Left ventricle myocardium inferior (tissue), 1 donor: ENCODE measurements at regions not wholly inside any gene's neighbourhood (a gene's known extent, or its start where the extent isn't known, plus 50 kb on each side); places are given as distances from the start of the nearest gene placed in this dataset.

Experiments
- DNase-seq: peaks from one replicate; pipeline ENCODE4 v3.0.0-alpha.2; 2020
- H3K27ac ChIP-seq: fragments of 200-600 bp; replicated peaks from 2 replicates; pipeline ENCODE4 v1.8.0; 2021
- H3K27me3 ChIP-seq: fragments of 200-600 bp; 2 replicates; pipeline ENCODE4 v1.8.0; 2021; ENCODE audit warnings: low read depth
- H3K36me3 ChIP-seq: fragments of 200-600 bp; 2 replicates; pipeline ENCODE4 v1.8.0; 2021
- H3K4me1 ChIP-seq: fragments of 200-600 bp; 2 replicates; pipeline ENCODE4 v1.8.0; 2021
- H3K4me3 ChIP-seq: fragments of 200-600 bp; 2 replicates; pipeline ENCODE4 v1.8.0; 2021; ENCODE audit warnings: mild to moderate bottlenecking, moderate library complexity
- H3K9me3 ChIP-seq: fragments of 200-600 bp; replicated peaks from 2 replicates; pipeline ENCODE4 v1.8.0; 2021
- CTCF ChIP-seq: fragments of 200-600 bp; IDR thresholded peaks from 2 replicates; pipeline ENCODE4 v1.8.0; 2021; ENCODE audit warnings: antibody characterized with exemption, mild to moderate bottlenecking, borderline replicate concordance
- intact Hi-C: fragments of 100-400 bp; cut with micrococcal nuclease; formaldehyde crosslinking; loops from one replicate; pipeline ENCODE4 v1.11.0; 2022
- donor health status: DM: no; HTN: yes; CAD: no; lungs with severe emphysema.

GRCh38 chr1:213821943-213822334, 165.8 kb upstream of the PROX1 start:
- TF ChIP-seq CTCF: no peak
- Histone ChIP-seq H3K36me3 (no peaks in the 10 kb centered on the region), H3K9me3 (no peaks in the 10 kb centered on the region), H3K27ac (no peak overlapping the region), H3K27me3 (no peaks in the 10 kb centered on the region), H3K4me3 (no peak overlapping the region), H3K4me1 (no peaks in the 10 kb centered on the region)
- DNase-seq: no peak
- intact Hi-C loops: no loop called here

GRCh38 chr1:213826891-213827290, 160.9 kb upstream of the PROX1 start:
- H3K9me3 ChIP-seq: peaks cover 8% of the 10 kb centered on the region
- intact Hi-C loops: no loop called here
- H3K27ac ChIP-seq: no peak overlapping the region
- H3K4me1 ChIP-seq: no peaks in the 10 kb centered on the region
- no peak for TF ChIP-seq CTCF
- H3K4me3 ChIP-seq: no peak overlapping the region
- DNase-seq: no peak
- H3K27me3 ChIP-seq: no peaks in the 10 kb centered on the region
- H3K36me3 ChIP-seq: no peaks in the 10 kb centered on the region

- no peak overlapping the region for H3K27ac ChIP-seq
- TF ChIP-seq CTCF: no peak
- no peaks in the 10 kb centered on the region for H3K4me1 ChIP-seq
- intact Hi-C loops: no loop called here
- H3K27me3 ChIP-seq: no peaks in the 10 kb centered on the region
- no peak for DNase-seq
- H3K4me3 ChIP-seq: no peak overlapping the region
- H3K9me3 ChIP-seq: peaks cover 8% of the 10 kb centered on the region
- no peaks in the 10 kb centered on the region for H3K36me3 ChIP-seq
Measured at GRCh38 chr1:213828867-213829266, 158.9 kb upstream of the PROX1 start.

- no peak overlapping the region for H3K4me3 ChIP-seq
- TF ChIP-seq CTCF: no peak
- H3K36me3 ChIP-seq: no peaks in the 10 kb centered on the region
- H3K4me1 ChIP-seq: no peaks in the 10 kb centered on the region
- H3K27ac ChIP-seq: no peak overlapping the region
- intact Hi-C loops: no loop called here
- no peaks in the 10 kb centered on the region for H3K27me3 ChIP-seq
- peaks cover 8% of the 10 kb centered on the region for H3K9me3 ChIP-seq
- no peak for DNase-seq
Measured at GRCh38 chr1:213829780-213830179, 158.0 kb upstream of the PROX1 start.

- intact Hi-C loops: no loop called here
- Histone ChIP-seq H3K27ac (no peak overlapping the region), H3K9me3 (peaks cover 8% of the 10 kb centered on the region), H3K4me1 (no peaks in the 10 kb centered on the region), H3K36me3 (no peaks in the 10 kb centered on the region), H3K27me3 (no peaks in the 10 kb centered on the region), H3K4me3 (no peak overlapping the region)
- TF ChIP-seq CTCF: no peak
- no peak for DNase-seq
Measured at GRCh38 chr1:213830371-213830770, 157.4 kb upstream of the PROX1 start.

- no peaks in the 10 kb centered on the region for H3K4me1 ChIP-seq
- no peak for TF ChIP-seq CTCF
- H3K36me3 ChIP-seq: no peaks in the 10 kb centered on the region
- H3K9me3 ChIP-seq: peaks cover 7% of the 10 kb centered on the region
- no peak for DNase-seq
- intact Hi-C loops: no loop called here
- no peak overlapping the region for H3K4me3 ChIP-seq
- H3K27ac ChIP-seq: no peak overlapping the region
- H3K27me3 ChIP-seq: peaks cover 7% of the 10 kb centered on the region
Measured at GRCh38 chr1:213840575-213840974, 147.2 kb upstream of the PROX1 start.
